H9 (cell line): ENCODE measurements at regions not wholly inside any gene's neighbourhood (a gene's known extent, or its start where the extent isn't known, plus 50 kb on each side); places are given as distances from the start of the nearest gene placed in this dataset.

ENCODE experiments used
- DNase-seq: peaks from one replicate; pipeline ENCODE4 v3.0.0-alpha.2; 2017
- H2AFZ ChIP-seq: one replicate; pipeline ENCODE4 v1.6.1; 2013; ENCODE audit warnings: mild to moderate bottlenecking, low read length, control low read depth, moderate library complexity
- H2AK5ac ChIP-seq: 2 replicates; pipeline ENCODE4 v1.6.1; 2013; ENCODE audit warnings: low read length, control low read depth, mixed read lengths; ENCODE audit not compliant: insufficient read length
- H2BK120ac ChIP-seq: one replicate; pipeline ENCODE4 v1.6.1; 2013; ENCODE audit warnings: low read depth, mild to moderate bottlenecking, low read length, control low read depth, inconsistent platforms; ENCODE audit not compliant: poor library complexity, severe bottlenecking
- H2BK12ac ChIP-seq: 2 replicates; pipeline ENCODE4 v1.6.1; 2013; ENCODE audit warnings: low read length, control low read depth, mixed read lengths, low read depth; ENCODE audit not compliant: insufficient read length
- H2BK15ac ChIP-seq: 2 replicates; pipeline ENCODE4 v1.6.1; 2013; ENCODE audit warnings: low read depth, low read length, control low read depth
- H2BK20ac ChIP-seq: one replicate; pipeline ENCODE4 v1.6.1; 2013; ENCODE audit warnings: low read depth, mild to moderate bottlenecking, low read length, control low read depth, inconsistent platforms; ENCODE audit not compliant: poor library complexity, severe bottlenecking
- H2BK5ac ChIP-seq: 2 replicates; pipeline ENCODE4 v1.6.1; 2013; ENCODE audit warnings: low read length, control low read depth, mixed read lengths; ENCODE audit not compliant: insufficient read length
- H3K14ac ChIP-seq: 2 replicates; pipeline ENCODE4 v1.6.1; 2013; ENCODE audit warnings: low read length, control low read depth; ENCODE audit not compliant: insufficient read depth
- H3K18ac ChIP-seq: 2 replicates; pipeline ENCODE4 v1.6.1; 2013; ENCODE audit warnings: low read depth, mild to moderate bottlenecking, mixed read lengths, low read length, control low read depth; ENCODE audit not compliant: insufficient read length
- H3K23ac ChIP-seq: 2 replicates; pipeline ENCODE4 v1.6.1; 2013; ENCODE audit warnings: low read length, control low read depth, mixed read lengths, low read depth; ENCODE audit not compliant: insufficient read length
- H3K23me2 ChIP-seq: 2 replicates; pipeline ENCODE4 v1.6.1; 2013; ENCODE audit warnings: low read depth, mild to moderate bottlenecking, mixed read lengths, low read length, control low read depth; ENCODE audit not compliant: insufficient read length, poor library complexity, severe bottlenecking
- H3K27ac ChIP-seq: 2 replicates; pipeline ENCODE4 v1.5.1; 2013; ENCODE audit warnings: low read length, control low read depth, mixed read lengths, low read depth; ENCODE audit not compliant: insufficient read length
- H3K27me3 ChIP-seq: 2 replicates; pipeline ENCODE4 v1.6.1; 2013; ENCODE audit warnings: low read length, control low read depth, inconsistent platforms; ENCODE audit not compliant: insufficient read depth
- H3K4ac ChIP-seq: 2 replicates; pipeline ENCODE4 v1.6.1; 2013; ENCODE audit warnings: low read depth, mild to moderate bottlenecking, control low read depth, inconsistent platforms, low read length, moderate library complexity
- H3K4me1 ChIP-seq: 2 replicates; pipeline ENCODE4 v1.6.1; 2013; ENCODE audit warnings: low read length, control low read depth, inconsistent platforms; ENCODE audit not compliant: insufficient read depth
- H3K4me2 ChIP-seq: 2 replicates; pipeline ENCODE4 v1.6.1; 2013; ENCODE audit warnings: low read length, control low read depth, mixed read lengths; ENCODE audit not compliant: insufficient read length, insufficient read depth
- H3K56ac ChIP-seq: 2 replicates; pipeline ENCODE4 v1.6.1; 2013; ENCODE audit warnings: low read depth, mild to moderate bottlenecking, mixed read lengths, low read length, control low read depth; ENCODE audit not compliant: insufficient read length
- H3K79me1 ChIP-seq: 2 replicates; pipeline ENCODE4 v1.6.1; 2013; ENCODE audit warnings: low read depth, mild to moderate bottlenecking, moderate library complexity, low read length, control low read depth, inconsistent platforms; ENCODE audit not compliant: insufficient read depth, poor library complexity, severe bottlenecking
- H3K79me2 ChIP-seq: 2 replicates; pipeline ENCODE4 v1.6.1; 2013; ENCODE audit warnings: low read length, control low read depth, inconsistent platforms; ENCODE audit not compliant: insufficient read depth
- H3K9ac ChIP-seq: 2 replicates; pipeline ENCODE4 v1.6.1; 2013; ENCODE audit warnings: low read length, control low read depth, mixed read lengths; ENCODE audit not compliant: insufficient read length; ENCODE audit errors: extremely low read depth
- H3K9me3 ChIP-seq: one replicate; pipeline ENCODE4 v1.6.1; 2013; ENCODE audit warnings: low read depth, low read length, inconsistent platforms; ENCODE audit not compliant: control insufficient read depth
- H3T11ph ChIP-seq: one replicate; pipeline ENCODE4 v1.6.1; 2013; ENCODE audit warnings: mild to moderate bottlenecking, low read length, control low read depth, inconsistent platforms
- H4K20me1 ChIP-seq: one replicate; pipeline ENCODE4 v1.6.1; 2013; ENCODE audit not compliant: control insufficient read depth, insufficient read length, insufficient read depth
- H4K5ac ChIP-seq: 2 replicates; pipeline ENCODE4 v1.6.1; 2013; ENCODE audit warnings: low read depth, mild to moderate bottlenecking, mixed read lengths, low read length, control low read depth; ENCODE audit not compliant: insufficient read length
- H4K8ac ChIP-seq: replicated peaks from 2 replicates; pipeline ENCODE4 v1.6.1; 2013; ENCODE audit warnings: low read length, control low read depth, mixed read lengths, low read depth; ENCODE audit not compliant: insufficient read length
- H4K91ac ChIP-seq: 2 replicates; pipeline ENCODE4 v1.6.1; 2013; ENCODE audit warnings: low read depth, mild to moderate bottlenecking, moderate library complexity, mixed read lengths, low read length, control low read depth; ENCODE audit not compliant: insufficient read length
- H3K27ac Mint-ChIP-seq, 3 experiments: 2 replicates in 2 of 3; 3 replicates in 1 of 3; pipeline ENCODE4 v1.8.0; 2020 to 2021; ENCODE audit warnings: mixed read lengths in 3 of 3, mild to moderate bottlenecking in 1 of 3, moderate library complexity in 1 of 3
- H3K27me3 Mint-ChIP-seq: 2 replicates; pipeline ENCODE4 v1.8.0; 2021; ENCODE audit warnings: low read depth, mild to moderate bottlenecking, moderate library complexity, mixed read lengths
- H3K36me3 Mint-ChIP-seq, 3 experiments: 2 replicates in 2 of 3; 3 replicates in 1 of 3; pipeline ENCODE4 v1.8.0; 2020 to 2021; ENCODE audit warnings: low read depth in 3 of 3, mixed read lengths in 3 of 3; ENCODE audit not compliant: insufficient read depth in 1 of 3
- H3K4me1 Mint-ChIP-seq, 2 experiments: 2 replicates each; pipeline ENCODE4 v1.8.0; 2020; ENCODE audit warnings: mixed read lengths in 2 of 2
- H3K4me3 Mint-ChIP-seq, 2 experiments: 2 replicates in 1 of 2; 3 replicates in 1 of 2; pipeline ENCODE4 v1.8.0; 2020 to 2021; ENCODE audit warnings: mild to moderate bottlenecking in 2 of 2, mixed read lengths in 2 of 2, moderate library complexity in 1 of 2
- H3K9me3 Mint-ChIP-seq, 2 experiments: 2 replicates in 1 of 2; 3 replicates in 1 of 2; pipeline ENCODE4 v1.8.0; 2020; ENCODE audit warnings: mild to moderate bottlenecking in 2 of 2, mixed read lengths in 2 of 2, moderate library complexity in 1 of 2
- WGBS: extraction: QIAGEN DNeasy Blood & Tissue Kit; methylation state at CpG from one replicate; pipeline ENCODE4 v1.1.7; 2013; ENCODE audit warnings: missing lambda C conversion rate, low lambda C conversion rate, mixed read lengths; ENCODE audit not compliant: insufficient read length; ENCODE audit errors: extremely low coverage; 5-methylcytosine and 5-hydroxymethylcytosine counted together
- TF ChIP-seq, protein P1 (sequence below): fragments of 200-600 bp; sonication (generic); conservative IDR thresholded peaks from 3 replicates; pipeline ENCODE4 v1.8.0; 2021; ENCODE audit warnings: antibody characterized with exemption, mild to moderate bottlenecking

- H3K4me3 Mint-ChIP-seq: no peak overlapping the region
- DNase-seq: no peak
Observed at GRCh38 chr7:68868978-68869377, 729.3 kb upstream of the AUTS2 start.

More at GRCh38 chr7:68868978-68869377, 729.3 kb upstream of the AUTS2 start:
- H4K5ac ChIP-seq: no peak overlapping the region
- H3K79me1 ChIP-seq: no peaks in the 10 kb centered on the region
- no peak overlapping the region for H3K4ac ChIP-seq
- no peaks in the 10 kb centered on the region for H3K9me3 ChIP-seq
- no peak overlapping the region for H2BK5ac ChIP-seq
- H3K23ac ChIP-seq: no peak overlapping the region
- H2AK5ac ChIP-seq: no peak overlapping the region
- H2BK120ac ChIP-seq: no peak overlapping the region
- H2BK20ac ChIP-seq: no peak overlapping the region
- Mint-ChIP-seq H3K36me3 (peaks cover 0 to 4% (median 1%) of the 10 kb centered on the region in 3 experiments; a peak in 3 of 7 replicates), H3K4me1 (peaks cover 20 to 29% of the 10 kb centered on the region in 2 experiments), H3K27me3 (peaks cover 31% of the 10 kb centered on the region), H3K9me3 (peaks cover 5% of the 10 kb centered on the region in 2 experiments; a peak in 4 of 5 replicates), H3K27ac (no peak overlapping the region)
- H3K56ac ChIP-seq: no peak overlapping the region
- H3K18ac ChIP-seq: no peak overlapping the region
- no peak overlapping the region; the same call in 1 of the 2 replicates for H3K14ac ChIP-seq
- H3T11ph ChIP-seq: no peak overlapping the region
- H3K4me2 ChIP-seq: no peak overlapping the region
- H3K9ac ChIP-seq: no peak overlapping the region
- no peaks in the 10 kb centered on the region for H3K27me3 ChIP-seq
- WGBS: no CpG with 5 or more reads among the region's 6 CpGs
- H4K91ac ChIP-seq: no peak overlapping the region
- no peaks in the 10 kb centered on the region for H3K23me2 ChIP-seq
- no peak overlapping the region for H2BK12ac ChIP-seq
- no peak overlapping the region for H2AFZ ChIP-seq
- H4K20me1 ChIP-seq: no peaks in the 10 kb centered on the region
- TF ChIP-seq, protein P1, sequence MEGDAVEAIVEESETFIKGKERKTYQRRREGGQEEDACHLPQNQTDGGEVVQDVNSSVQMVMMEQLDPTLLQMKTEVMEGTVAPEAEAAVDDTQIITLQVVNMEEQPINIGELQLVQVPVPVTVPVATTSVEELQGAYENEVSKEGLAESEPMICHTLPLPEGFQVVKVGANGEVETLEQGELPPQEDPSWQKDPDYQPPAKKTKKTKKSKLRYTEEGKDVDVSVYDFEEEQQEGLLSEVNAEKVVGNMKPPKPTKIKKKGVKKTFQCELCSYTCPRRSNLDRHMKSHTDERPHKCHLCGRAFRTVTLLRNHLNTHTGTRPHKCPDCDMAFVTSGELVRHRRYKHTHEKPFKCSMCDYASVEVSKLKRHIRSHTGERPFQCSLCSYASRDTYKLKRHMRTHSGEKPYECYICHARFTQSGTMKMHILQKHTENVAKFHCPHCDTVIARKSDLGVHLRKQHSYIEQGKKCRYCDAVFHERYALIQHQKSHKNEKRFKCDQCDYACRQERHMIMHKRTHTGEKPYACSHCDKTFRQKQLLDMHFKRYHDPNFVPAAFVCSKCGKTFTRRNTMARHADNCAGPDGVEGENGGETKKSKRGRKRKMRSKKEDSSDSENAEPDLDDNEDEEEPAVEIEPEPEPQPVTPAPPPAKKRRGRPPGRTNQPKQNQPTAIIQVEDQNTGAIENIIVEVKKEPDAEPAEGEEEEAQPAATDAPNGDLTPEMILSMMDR: no peak
- no peak overlapping the region for H4K8ac ChIP-seq
- H3K4me1 ChIP-seq: peaks cover 3% of the 10 kb centered on the region; the same call in 1 of the 2 replicates
- no peaks in the 10 kb centered on the region for H3K79me2 ChIP-seq
- no peak overlapping the region for H3K27ac ChIP-seq
- no peak overlapping the region for H2BK15ac ChIP-seq
